ENCODE measurements at regions not wholly inside any gene's neighbourhood (a gene's known extent, or its start where the extent isn't known, plus 50 kb on each side); places are given as distances from the start of the nearest gene placed in this dataset.

DNA sequence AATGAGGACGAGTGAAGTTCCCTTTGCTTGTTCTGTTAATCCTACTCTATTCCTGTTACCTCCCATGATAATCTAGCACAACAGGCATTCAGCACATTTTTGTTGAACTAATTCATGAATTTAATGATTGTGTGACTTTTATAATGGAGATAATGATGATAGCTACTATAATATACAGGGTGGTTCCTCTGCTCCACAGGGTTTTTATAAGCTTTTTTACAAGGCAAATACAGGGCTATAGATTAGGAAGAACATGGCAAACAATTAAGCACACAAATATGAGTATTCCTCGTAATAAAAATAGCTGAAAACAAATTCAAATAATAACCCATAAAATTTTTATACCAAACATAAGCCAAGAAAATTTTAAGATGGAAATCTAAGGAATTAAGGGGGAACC lies 145.6 kb upstream of the TMTC1 start:
- Histone ChIP-seq H3K9ac (ENCODE audit: low read depth in 1 of 2, low read length in 2 of 2) (no peak overlapping the region), H3K4me3 (ENCODE audit: low read depth in 1 of 3, low read length in 3 of 3) (no peak overlapping the region), H3K27me3 (ENCODE audit: control insufficient read depth in 4 of 4, insufficient read depth in 4 of 4, low read length in 3 of 4) (no peaks in the 10 kb centered on the region), H3K27ac (ENCODE audit: low read depth in 1 of 2, low read length in 2 of 2) (no peak overlapping the region), H3K9me3 (ENCODE audit: control insufficient read depth in 4 of 4, low read length in 3 of 4) (no peaks in the 10 kb centered on the region), H3K4me1 (ENCODE audit: control insufficient read depth in 4 of 4, insufficient read depth in 4 of 4, low read length in 3 of 4) (no peaks in the 10 kb centered on the region), H3K36me3 (ENCODE audit: control insufficient read depth in 4 of 4, insufficient read depth in 3 of 4, low read depth in 1 of 4, low read length in 3 of 4) (no peaks in the 10 kb centered on the region)
- DNase-seq (ENCODE audit: low spot score), result no peak
- WGBS, result 73% methylated on average over 2 of the region's 2 CpGs
- TF ChIP-seq HNF4G (IDR thresholded peaks at IDR 0.05) (no peak), FOXA1 (IDR thresholded peaks at IDR 0.05) (no peak), RAD21 (IDR thresholded peaks at IDR 0.05) (no peak), NR2F2 (IDR thresholded peaks at IDR 0.05) (no peak), CTCF (IDR thresholded peaks at IDR 0.05; ENCODE audit: low read depth, low read length, missing input control) (no peak), YY1 (IDR thresholded peaks at IDR 0.05) (no peak), EGR1 (IDR thresholded peaks at IDR 0.05; ENCODE audit: low read depth in 2 of 2) (no peak), FOXA2 (IDR thresholded peaks at IDR 0.05) (no peak), GABPA (IDR thresholded peaks at IDR 0.05 in 1 of 2, conservative IDR thresholded peaks at IDR 0.05 in 1 of 2) (no peak), RXRA (IDR thresholded peaks at IDR 0.05) (no peak), SP1 (IDR thresholded peaks at IDR 0.05) (no peak), REST (IDR thresholded peaks at IDR 0.05) (no peak), ZBTB33 (IDR thresholded peaks at IDR 0.05) (no peak), TAF1 (conservative IDR thresholded peaks at IDR 0.05) (no peak)
- TF ChIP-seq, protein P1, sequence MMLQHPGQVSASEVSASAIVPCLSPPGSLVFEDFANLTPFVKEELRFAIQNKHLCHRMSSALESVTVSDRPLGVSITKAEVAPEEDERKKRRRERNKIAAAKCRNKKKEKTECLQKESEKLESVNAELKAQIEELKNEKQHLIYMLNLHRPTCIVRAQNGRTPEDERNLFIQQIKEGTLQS (IDR thresholded peaks at IDR 0.05), result no peak
- TF ChIP-seq, protein P2, sequence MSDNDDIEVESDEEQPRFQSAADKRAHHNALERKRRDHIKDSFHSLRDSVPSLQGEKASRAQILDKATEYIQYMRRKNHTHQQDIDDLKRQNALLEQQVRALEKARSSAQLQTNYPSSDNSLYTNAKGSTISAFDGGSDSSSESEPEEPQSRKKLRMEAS (IDR thresholded peaks at IDR 0.05), result no peak

DNA sequence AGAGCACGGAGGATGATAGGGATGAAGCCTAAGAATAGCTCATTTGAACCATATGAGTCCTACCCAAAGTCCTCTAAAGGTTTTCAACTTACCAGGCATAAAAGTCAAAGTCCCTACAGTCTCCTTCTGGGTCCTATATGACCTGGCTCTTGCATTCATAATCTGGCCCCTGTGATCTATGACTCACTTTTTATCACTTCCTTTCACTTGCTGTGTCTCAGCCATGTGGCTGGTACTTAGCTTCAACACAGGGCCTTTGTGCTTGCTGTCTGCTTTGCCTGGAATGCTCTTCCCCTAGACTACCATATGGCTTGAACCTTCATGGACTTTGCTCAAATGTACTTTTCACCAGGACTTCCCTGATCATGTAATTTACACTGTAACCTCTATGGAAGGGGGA lies 137.6 kb upstream of the TMTC1 start:
- no peak for DNase-seq (ENCODE audit: low spot score)
- 22% methylated on average over 1 of the region's 1 CpG for WGBS
- H3K9ac ChIP-seq (ENCODE audit: low read depth in 1 of 2, low read length in 2 of 2), result no peak overlapping the region
- no peaks in the 10 kb centered on the region for H3K9me3 ChIP-seq (ENCODE audit: control insufficient read depth in 4 of 4, low read length in 3 of 4)
- H3K27ac ChIP-seq (ENCODE audit: low read depth in 1 of 2, low read length in 2 of 2), result no peak overlapping the region
- TF ChIP-seq NR2F2 (IDR thresholded peaks at IDR 0.05), result no peak
- no peak for TF ChIP-seq HNF4A (conservative IDR thresholded peaks at IDR 0.05)
- no peak for TF ChIP-seq EGR1 (IDR thresholded peaks at IDR 0.05; ENCODE audit: low read depth in 2 of 2)
- TF ChIP-seq, protein P1 (IDR thresholded peaks at IDR 0.05), result no peak
- TF ChIP-seq TAF1 (conservative IDR thresholded peaks at IDR 0.05), result no peak
- no peak for TF ChIP-seq HNF4G (IDR thresholded peaks at IDR 0.05)
- TF ChIP-seq JUND (IDR thresholded peaks at IDR 0.05), result no peak
- TF ChIP-seq REST (IDR thresholded peaks at IDR 0.05), result no peak
- no peak for TF ChIP-seq CTCF (IDR thresholded peaks at IDR 0.05; ENCODE audit: low read depth, low read length, missing input control)
- TF ChIP-seq SP1 (IDR thresholded peaks at IDR 0.05), result no peak
- no peak for TF ChIP-seq GABPA (IDR thresholded peaks at IDR 0.05 in 1 of 2, conservative IDR thresholded peaks at IDR 0.05 in 1 of 2)
- H3K27me3 ChIP-seq (ENCODE audit: control insufficient read depth in 4 of 4, insufficient read depth in 4 of 4, low read length in 3 of 4), result no peaks in the 10 kb centered on the region
- no peak overlapping the region for H3K4me3 ChIP-seq (ENCODE audit: low read depth in 1 of 3, low read length in 3 of 3)
- no peaks in the 10 kb centered on the region for H3K36me3 ChIP-seq (ENCODE audit: control insufficient read depth in 4 of 4, insufficient read depth in 3 of 4, low read depth in 1 of 4, low read length in 3 of 4)
- H3K4me1 ChIP-seq (ENCODE audit: control insufficient read depth in 4 of 4, insufficient read depth in 4 of 4, low read length in 3 of 4), result no peaks in the 10 kb centered on the region
